CD4-positive, alpha-beta T cell (primary cell): ENCODE measurements at regions not wholly inside any gene's neighbourhood (a gene's known extent, or its start where the extent isn't known, plus 50 kb on each side); places are given as distances from the start of the nearest gene placed in this dataset.

Experiments
- ATAC-seq: fragments of 200-7000 bp; cut with Tn5 transposase; one replicate; pipeline ENCODE4 v1.10.0; 2022; ENCODE audit warnings: mild to moderate bottlenecking; ENCODE audit not compliant: poor library complexity
- CTCF ChIA-PET: fragments of 350-600 bp; sonication (Branson Sonifier 250); formaldehyde crosslinking; loops from one replicate; lab custom pipeline; 2021; ENCODE audit warnings: antibody characterized with exemption, inconsistent platforms; lab: Charles Lee
- POLR2A ChIA-PET: fragments of 350-600 bp; sonication (Branson Sonifier 250); formaldehyde crosslinking; loops from one replicate; lab custom pipeline; 2021; ENCODE audit warnings: antibody characterized with exemption, inconsistent platforms; lab: Charles Lee
- DNase-seq, 14 experiments: peaks; one replicate each; pipeline ENCODE4 v3.0.0-alpha.2; 2013 to 2020; ENCODE audit warnings: mixed read lengths in 2 of 14
- H3K27ac ChIP-seq, 2 donors: one replicate each; pipeline versions ENCODE4 v1.5.1 to v1.7.0; 2013; ENCODE audit warnings: low read length in 2 of 2, low read depth in 1 of 2, mild to moderate bottlenecking in 1 of 2
- H3K27me3 ChIP-seq, 2 experiments: 1 replicate in 1 of 2; 2 replicates in 1 of 2; pipeline versions ENCODE4 v1.6.1 to v1.7.0; 2013; ENCODE audit warnings: low read length in 2 of 2, control low read depth in 1 of 2, mild to moderate bottlenecking in 1 of 2, moderate library complexity in 1 of 2; ENCODE audit not compliant: insufficient read depth in 2 of 2, control insufficient read depth in 1 of 2
- H3K36me3 ChIP-seq: one replicate; pipeline ENCODE4 v1.6.1; 2013; ENCODE audit warnings: low read length, control low read depth; ENCODE audit not compliant: insufficient read depth
- H3K4me1 ChIP-seq: one replicate; pipeline ENCODE4 v1.6.1; 2013; ENCODE audit warnings: low read length, control low read depth; ENCODE audit not compliant: insufficient read depth
- H3K4me3 ChIP-seq: one replicate; pipeline ENCODE4 v1.5.1; 2013; ENCODE audit warnings: mild to moderate bottlenecking, low read length, moderate library complexity
- H3K9me3 ChIP-seq, 2 experiments: 1 replicate in 1 of 2; 2 replicates in 1 of 2; pipeline versions ENCODE4 v1.6.1 to v1.7.0; 2013; ENCODE audit warnings: low read length in 2 of 2, mild to moderate bottlenecking in 2 of 2, control low read depth in 1 of 2, moderate library complexity in 1 of 2; ENCODE audit not compliant: control insufficient read depth in 1 of 2, insufficient read depth in 1 of 2
- H3K27ac Mint-ChIP-seq: one replicate; pipeline ENCODE4 v1.8.0; 2020; ENCODE audit warnings: mixed read lengths
- H3K27me3 Mint-ChIP-seq: one replicate; pipeline ENCODE4 v1.8.0; 2021; ENCODE audit warnings: mixed read lengths
- H3K36me3 Mint-ChIP-seq: one replicate; pipeline ENCODE4 v1.8.0; 2021; ENCODE audit warnings: low read depth, mixed read lengths
- H3K4me1 Mint-ChIP-seq: one replicate; pipeline ENCODE4 v1.8.0; 2021; ENCODE audit warnings: low read depth, mixed read lengths
- H3K4me3 Mint-ChIP-seq: one replicate; pipeline ENCODE4 v1.8.0; 2020; ENCODE audit warnings: mild to moderate bottlenecking, mixed read lengths
- H3K9me3 Mint-ChIP-seq: one replicate; pipeline ENCODE4 v1.8.0; 2020; ENCODE audit warnings: mixed read lengths
- CTCF ChIP-seq: fragments of 200-600 bp; IDR thresholded peaks from one replicate; pipeline ENCODE4 v1.8.0; 2022; ENCODE audit warnings: antibody characterized with exemption, mild to moderate bottlenecking
- intact Hi-C, 2 experiments: fragments of 100-400 bp; cut with DNase I in 1 of 2; cut with micrococcal nuclease in 1 of 2; formaldehyde crosslinking; loops; one replicate each; pipeline versions ENCODE4 v1.15.1 to v1.9.0; 2023 to 2025; cut with DNase I, micrococcal nuclease

GRCh38 chr11:110786226-110786902 is 74.1 kb upstream of the ARHGAP20 start:
- H3K27me3 Mint-ChIP-seq, result no peaks in the 10 kb centered on the region
- ATAC-seq (no peak), DNase-seq (no peak)
- Histone ChIP-seq H3K9me3 (peaks cover 7% of the 10 kb centered on the region in 2 experiments), H3K27me3 (no peaks in the 10 kb centered on the region), H3K27ac (no peak overlapping the region), H3K36me3 (no peaks in the 10 kb centered on the region), H3K4me3 (no peak overlapping the region), H3K4me1 (no peaks in the 10 kb centered on the region)
- intact Hi-C loops, result no loop called here
- H3K27ac Mint-ChIP-seq, result no peak overlapping the region
- no peaks in the 10 kb centered on the region for H3K36me3 Mint-ChIP-seq
- no peak for TF ChIP-seq CTCF
- ChIA-PET CTCF (no interaction called here), POLR2A (no interaction called here)
- H3K9me3 Mint-ChIP-seq, result peaks cover 6% of the 10 kb centered on the region
- H3K4me1 Mint-ChIP-seq, result no peaks in the 10 kb centered on the region
- no peak overlapping the region for H3K4me3 Mint-ChIP-seq

- H3K27me3 ChIP-seq, result no peaks in the 10 kb centered on the region
- Mint-ChIP-seq H3K4me1 (no peaks in the 10 kb centered on the region), H3K4me3 (no peak overlapping the region), H3K27ac (no peak overlapping the region), H3K36me3 (no peaks in the 10 kb centered on the region), H3K27me3 (no peaks in the 10 kb centered on the region), H3K9me3 (peaks cover 6% of the 10 kb centered on the region)
- H3K36me3 ChIP-seq, result no peaks in the 10 kb centered on the region
- H3K27ac ChIP-seq, result no peak overlapping the region
- no peak overlapping the region for H3K4me3 ChIP-seq
- no peak for DNase-seq
- ChIA-PET POLR2A (no interaction called here), CTCF (no interaction called here)
- no peak for TF ChIP-seq CTCF
- intact Hi-C loops, result no loop called here
- ATAC-seq, result no peak
- H3K4me1 ChIP-seq, result no peaks in the 10 kb centered on the region
- H3K9me3 ChIP-seq, result peaks cover 7% of the 10 kb centered on the region in 2 experiments
Observed at GRCh38 chr11:110785398-110785797, 73.2 kb upstream of the ARHGAP20 start.

GRCh38 chr11:110782616-110783015 is 70.4 kb upstream of the ARHGAP20 start:
- Mint-ChIP-seq H3K36me3 (no peaks in the 10 kb centered on the region), H3K27ac (no peak overlapping the region), H3K9me3 (peaks cover 8% of the 10 kb centered on the region), H3K27me3 (no peaks in the 10 kb centered on the region), H3K4me1 (no peaks in the 10 kb centered on the region), H3K4me3 (no peak overlapping the region)
- Histone ChIP-seq H3K27me3 (no peaks in the 10 kb centered on the region), H3K4me1 (no peaks in the 10 kb centered on the region), H3K4me3 (no peak overlapping the region), H3K36me3 (no peaks in the 10 kb centered on the region), H3K27ac (no peak overlapping the region), H3K9me3 (peaks cover 7 to 11% of the 10 kb centered on the region in 2 experiments)
- TF ChIP-seq CTCF, result no peak
- intact Hi-C loops, result no loop called here
- ChIA-PET CTCF (no interaction called here), POLR2A (no interaction called here)
- ATAC-seq (no peak), DNase-seq (no peak)
